ENCODE measurements at regions not wholly inside any gene's neighbourhood (a gene's known extent, or its start where the extent isn't known, plus 50 kb on each side); places are given as distances from the start of the nearest gene placed in this dataset.
A peak's percentile ranks its signal among the peaks of the same experiment; 100 is the strongest.

DNA sequence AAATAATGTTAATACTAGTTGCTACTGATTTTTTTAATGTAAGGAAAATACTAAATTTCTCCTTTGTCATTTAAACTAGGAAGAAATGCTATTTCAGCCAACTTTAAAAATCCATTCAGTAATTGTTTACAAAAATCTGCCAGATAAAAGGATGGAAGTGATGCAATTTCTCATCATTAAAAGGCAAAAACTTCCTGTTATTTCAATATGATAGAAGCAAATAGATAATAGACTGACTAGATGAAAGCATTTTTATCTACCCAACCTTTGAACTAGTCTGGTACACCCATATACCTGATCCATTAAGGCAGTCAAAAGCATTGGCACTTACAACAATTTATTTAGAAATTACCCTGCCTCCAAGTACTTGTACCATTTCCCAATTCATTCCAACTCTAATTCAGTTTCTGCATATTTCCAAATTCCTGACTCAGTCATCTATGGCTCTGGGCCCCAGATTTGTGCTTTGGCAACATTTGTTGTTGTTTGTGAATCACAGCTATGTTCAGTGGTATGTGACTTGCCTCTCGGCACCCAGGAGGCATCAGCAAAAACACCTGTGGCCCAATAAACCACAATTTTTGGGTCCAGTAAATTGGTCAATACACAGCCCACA, 482.6 kb upstream of the SEMA3A start:
- Mint-ChIP-seq H3K27me3 (ENCODE audit: insufficient read depth) (no peaks in the 10 kb centered on the region), H3K4me1 (ENCODE audit: low read depth) (peaks cover 19% of the 10 kb centered on the region)

DNA sequence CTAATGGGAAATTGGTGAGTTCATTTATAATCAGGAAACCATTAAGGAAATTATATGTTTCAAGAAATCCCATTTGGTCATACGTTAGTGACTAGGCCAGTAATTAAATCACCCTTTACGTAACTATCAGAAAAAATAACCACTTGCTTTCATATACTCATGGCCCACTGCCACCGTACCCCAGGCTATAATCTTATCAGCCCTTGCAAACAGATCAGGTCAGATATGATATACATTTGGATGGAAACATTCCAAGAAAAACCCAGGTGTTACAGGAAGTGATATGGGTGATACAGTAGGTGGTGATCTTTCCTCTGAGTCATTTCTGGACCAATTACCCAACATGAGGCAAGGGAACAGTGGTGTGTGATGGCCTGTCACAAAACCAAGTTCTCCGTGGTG, 481.0 kb upstream of the SEMA3A start:
- TF ChIP-seq, protein P1, sequence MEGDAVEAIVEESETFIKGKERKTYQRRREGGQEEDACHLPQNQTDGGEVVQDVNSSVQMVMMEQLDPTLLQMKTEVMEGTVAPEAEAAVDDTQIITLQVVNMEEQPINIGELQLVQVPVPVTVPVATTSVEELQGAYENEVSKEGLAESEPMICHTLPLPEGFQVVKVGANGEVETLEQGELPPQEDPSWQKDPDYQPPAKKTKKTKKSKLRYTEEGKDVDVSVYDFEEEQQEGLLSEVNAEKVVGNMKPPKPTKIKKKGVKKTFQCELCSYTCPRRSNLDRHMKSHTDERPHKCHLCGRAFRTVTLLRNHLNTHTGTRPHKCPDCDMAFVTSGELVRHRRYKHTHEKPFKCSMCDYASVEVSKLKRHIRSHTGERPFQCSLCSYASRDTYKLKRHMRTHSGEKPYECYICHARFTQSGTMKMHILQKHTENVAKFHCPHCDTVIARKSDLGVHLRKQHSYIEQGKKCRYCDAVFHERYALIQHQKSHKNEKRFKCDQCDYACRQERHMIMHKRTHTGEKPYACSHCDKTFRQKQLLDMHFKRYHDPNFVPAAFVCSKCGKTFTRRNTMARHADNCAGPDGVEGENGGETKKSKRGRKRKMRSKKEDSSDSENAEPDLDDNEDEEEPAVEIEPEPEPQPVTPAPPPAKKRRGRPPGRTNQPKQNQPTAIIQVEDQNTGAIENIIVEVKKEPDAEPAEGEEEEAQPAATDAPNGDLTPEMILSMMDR (IDR thresholded peaks at IDR 0.05): no peak
- Mint-ChIP-seq H3K27me3 (ENCODE audit: insufficient read depth) (no peaks in the 10 kb centered on the region), H3K27ac (no peak overlapping the region), H3K36me3 (ENCODE audit: low read depth) (no peaks in the 10 kb centered on the region), H3K4me1 (ENCODE audit: low read depth) (peaks cover 19% of the 10 kb centered on the region), H3K9me3 (no peaks in the 10 kb centered on the region), H3K4me3 (no peak overlapping the region)
- DNase-seq: no peak

More for the DNA sequence above, 482.6 kb upstream of the SEMA3A start:
- H3K36me3 Mint-ChIP-seq (ENCODE audit: low read depth): no peaks in the 10 kb centered on the region
- H3K9me3 Mint-ChIP-seq: no peaks in the 10 kb centered on the region
- TF ChIP-seq, protein P1 (IDR thresholded peaks at IDR 0.05): no peak
- no peak overlapping the region for H3K27ac Mint-ChIP-seq
- DNase-seq: no peak
- no peak overlapping the region for H3K4me3 Mint-ChIP-seq

DNA sequence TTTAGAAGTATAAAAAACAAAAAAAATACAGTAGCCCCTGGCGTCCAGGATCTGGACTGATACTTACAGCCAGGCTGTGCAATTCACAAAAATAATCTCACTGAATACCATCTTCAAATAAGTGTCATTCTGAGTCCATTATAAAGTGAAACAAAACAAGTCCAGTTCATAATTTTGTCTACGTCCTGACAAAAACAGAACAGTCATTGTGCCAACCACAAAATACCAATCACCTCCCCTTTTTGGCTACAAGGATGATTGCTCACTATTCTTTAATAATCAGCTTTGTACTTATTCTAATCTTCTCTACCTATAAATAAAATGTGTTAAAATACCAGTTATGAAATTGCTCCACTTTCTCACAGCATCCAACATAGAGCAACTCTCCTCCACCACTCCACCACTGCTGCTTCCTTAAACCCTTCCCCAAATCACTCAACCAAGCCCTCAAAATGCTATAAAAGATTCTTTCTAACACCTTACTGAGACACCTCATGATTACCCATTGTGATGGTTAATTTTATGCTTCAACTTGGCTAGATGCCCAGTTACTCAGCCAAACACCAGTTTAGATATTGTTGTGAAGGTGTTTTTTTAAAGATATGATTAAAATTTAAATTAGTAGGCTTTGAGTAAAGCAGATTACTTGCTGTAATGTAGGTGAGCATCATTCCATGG, 479.8 kb upstream of the SEMA3A start:
- Mint-ChIP-seq H3K27me3 (ENCODE audit: insufficient read depth) (no peaks in the 10 kb centered on the region), H3K9me3 (no peaks in the 10 kb centered on the region), H3K36me3 (ENCODE audit: low read depth) (no peaks in the 10 kb centered on the region), H3K27ac (peak overlapping the region; percentile 43), H3K4me1 (ENCODE audit: low read depth) (peaks cover 19% of the 10 kb centered on the region), H3K4me3 (peak overlapping the region; percentile 72)
- TF ChIP-seq, protein P1 (IDR thresholded peaks at IDR 0.05): no peak
- DNase-seq: peak; percentile 7

DNA sequence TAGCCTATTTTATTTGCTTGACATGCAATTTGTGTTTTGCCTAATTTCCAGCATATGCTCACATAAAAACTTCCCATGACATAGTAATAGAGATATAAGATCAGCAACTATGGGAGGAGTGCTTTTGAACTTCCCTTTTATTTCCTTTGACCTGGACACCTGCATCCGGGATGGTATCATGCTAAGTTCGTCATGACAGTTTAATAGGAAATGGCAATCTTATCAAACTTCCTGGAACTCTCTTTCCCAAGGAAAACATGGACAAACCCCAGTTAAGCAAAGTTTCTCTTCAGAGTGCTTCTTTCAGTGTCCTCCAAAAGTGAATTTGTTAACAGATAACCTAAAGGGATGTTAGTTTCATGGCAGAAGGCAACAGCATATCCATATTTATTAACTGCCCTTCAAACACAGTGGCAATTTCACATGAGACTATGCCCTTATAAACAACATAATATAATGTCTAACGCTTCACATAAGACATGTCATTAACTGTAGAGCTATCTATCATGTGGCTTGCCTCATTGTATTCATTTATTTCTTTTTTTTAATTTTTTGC, 474.7 kb upstream of the SEMA3A start:
- TF ChIP-seq, protein P1 (IDR thresholded peaks at IDR 0.05): no peak
- DNase-seq: no peak
- H3K4me1 Mint-ChIP-seq (ENCODE audit: low read depth): peaks cover 20% of the 10 kb centered on the region
- H3K9me3 Mint-ChIP-seq: no peaks in the 10 kb centered on the region
- H3K4me3 Mint-ChIP-seq: no peak overlapping the region
- H3K27ac Mint-ChIP-seq: no peak overlapping the region
- H3K27me3 Mint-ChIP-seq (ENCODE audit: insufficient read depth): no peaks in the 10 kb centered on the region
- no peaks in the 10 kb centered on the region for H3K36me3 Mint-ChIP-seq (ENCODE audit: low read depth)

DNA sequence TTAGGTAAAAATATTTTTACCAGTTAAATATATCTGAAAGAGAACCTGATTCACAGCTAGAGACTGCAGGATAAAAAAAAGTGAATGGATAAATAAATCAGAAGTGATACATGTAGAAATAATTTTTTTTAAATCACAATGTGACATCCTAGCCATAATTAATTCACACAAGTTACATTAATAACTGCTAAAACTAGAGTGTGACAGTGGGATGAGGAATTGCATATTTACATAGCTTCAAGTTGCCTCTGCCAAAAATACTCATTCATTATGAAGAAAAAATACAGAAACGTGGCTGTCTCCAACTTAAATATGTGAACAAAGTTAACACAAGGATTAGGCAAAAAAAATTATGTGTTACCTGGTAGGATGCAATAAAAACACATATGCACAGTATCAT, 473.5 kb upstream of the SEMA3A start:
- Mint-ChIP-seq H3K4me3 (no peak overlapping the region), H3K4me1 (ENCODE audit: low read depth) (peaks cover 25% of the 10 kb centered on the region), H3K27me3 (ENCODE audit: insufficient read depth) (no peaks in the 10 kb centered on the region), H3K27ac (no peak overlapping the region), H3K9me3 (no peaks in the 10 kb centered on the region), H3K36me3 (ENCODE audit: low read depth) (no peaks in the 10 kb centered on the region)
- TF ChIP-seq, protein P1 (IDR thresholded peaks at IDR 0.05): no peak
- no peak for DNase-seq

Measured in HFFc6 (cell line).